HG02571 (cell line): ENCODE measurements at regions not wholly inside any gene's neighbourhood (a gene's known extent, or its start where the extent isn't known, plus 50 kb on each side); places are given as distances from the start of the nearest gene placed in this dataset.

Experiments
- ATAC-seq: cut with Tn5 transposase; IDR thresholded peaks from one replicate; pipeline ENCODE4 v1.9.1; 2021; ENCODE audit warnings: mild to moderate bottlenecking, moderate library complexity; ENCODE audit not compliant: unreplicated experiment

DNA sequence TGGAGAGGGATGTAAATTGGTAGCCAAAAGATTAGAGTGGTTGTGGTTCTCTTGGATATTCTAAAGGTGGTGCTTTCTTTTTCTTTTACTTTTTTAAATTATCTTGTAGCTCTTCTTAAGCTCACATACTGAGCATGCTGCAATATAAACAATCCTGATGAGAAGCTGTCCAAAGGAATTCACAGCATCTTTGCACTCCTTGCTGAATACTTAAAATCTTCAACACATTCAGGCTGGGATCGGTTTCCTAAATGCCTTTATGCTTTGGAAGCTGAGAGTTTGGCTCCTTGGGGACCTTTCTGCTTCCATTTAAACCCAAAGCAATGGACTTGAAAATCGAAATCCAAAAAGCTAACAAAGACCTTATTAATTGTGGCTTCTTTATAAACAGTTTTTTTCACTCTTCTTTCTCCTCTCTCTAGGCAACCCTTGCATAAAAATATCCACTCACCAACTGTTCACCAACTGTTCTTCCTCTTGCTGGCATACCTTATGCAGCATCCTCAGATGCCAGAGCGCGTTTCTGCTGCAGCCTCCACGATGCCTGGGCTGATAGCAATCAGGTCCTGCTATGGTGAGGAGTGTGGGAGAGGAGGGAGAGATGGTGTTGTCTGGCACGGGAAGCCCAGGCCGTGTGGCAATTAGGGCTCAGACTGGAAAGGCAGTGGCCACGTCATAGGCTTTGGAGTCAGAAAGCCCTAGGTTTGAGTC lies 535.8 kb upstream of the DAB1 start:
- no peak for ATAC-seq

DNA sequence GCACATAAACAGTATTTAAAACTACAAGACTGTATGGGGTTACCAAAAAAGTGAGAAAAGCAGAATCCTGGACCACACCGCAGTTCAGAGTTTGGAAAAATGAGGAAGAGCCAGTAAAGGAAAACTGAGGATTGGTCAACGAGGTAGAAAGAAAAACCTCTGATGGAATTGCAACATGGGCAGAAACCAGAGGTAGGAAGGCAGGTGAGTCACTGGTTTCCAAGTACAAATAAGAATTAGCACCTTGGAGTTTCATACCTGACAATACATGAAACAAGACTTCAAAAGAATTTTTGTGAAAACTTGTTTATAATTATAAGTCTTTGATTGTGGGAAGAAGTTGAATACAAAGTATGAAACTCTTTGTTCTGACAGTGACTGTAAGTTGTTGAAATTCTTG lies 533.7 kb upstream of the DAB1 start:
- no peak for ATAC-seq

DNA sequence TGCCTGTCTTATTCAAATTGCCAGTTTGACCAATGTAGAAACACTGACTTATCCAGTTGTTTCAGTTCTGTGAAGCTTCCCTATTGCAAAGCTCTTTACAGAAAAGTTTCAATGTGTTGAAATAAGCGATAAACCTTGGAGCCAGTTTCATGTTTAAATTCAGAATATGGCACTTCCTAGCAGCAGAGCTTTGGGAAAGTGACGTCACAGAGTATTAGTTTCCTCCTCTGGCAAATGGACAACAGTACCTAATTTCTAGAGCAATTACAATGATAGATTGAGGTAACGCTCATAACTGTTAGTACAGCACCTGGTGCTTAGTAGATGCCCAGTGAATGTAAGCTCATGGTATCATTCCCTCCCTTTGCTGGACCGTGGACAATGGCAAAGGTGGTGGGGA lies 527.5 kb upstream of the DAB1 start:
- ATAC-seq = no peak

DNA sequence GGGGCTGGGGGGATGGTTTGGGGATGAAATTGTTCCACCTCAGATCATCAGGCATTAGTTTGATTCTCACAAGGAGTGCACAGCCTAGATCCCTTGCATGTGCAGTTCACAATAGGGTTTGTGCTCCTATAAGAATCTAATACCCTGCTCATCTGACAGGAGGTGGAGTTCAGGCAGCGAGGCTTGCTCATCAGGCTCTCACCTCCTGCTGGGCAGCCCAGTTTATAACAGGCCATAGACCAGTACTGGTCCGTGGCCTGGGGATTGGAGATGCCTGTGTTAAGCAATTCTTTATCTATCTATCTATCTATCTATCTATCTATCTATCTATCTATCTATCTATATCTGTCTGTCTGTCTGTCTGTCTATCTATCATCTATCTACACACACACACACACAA lies 525.3 kb upstream of the DAB1 start:
- ATAC-seq = no peak

DNA sequence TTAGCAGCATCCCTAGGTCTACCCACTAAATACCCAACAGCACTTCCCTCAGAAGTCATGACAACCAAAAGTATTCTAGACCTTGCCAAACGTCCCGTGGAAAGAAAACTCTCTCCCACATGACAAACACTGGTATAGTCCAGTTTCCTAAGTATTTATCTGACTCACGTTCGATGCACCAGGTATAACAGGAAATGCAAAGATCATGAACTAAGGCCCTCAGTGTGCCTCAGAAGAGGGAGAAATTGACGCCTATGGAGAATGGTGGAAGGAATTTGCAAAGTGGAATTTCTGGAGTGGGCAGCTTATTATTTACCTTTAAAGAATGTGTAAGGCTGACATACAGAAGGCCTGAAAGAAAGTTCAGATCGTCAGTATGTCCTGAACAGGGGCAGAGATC lies 523.6 kb upstream of the DAB1 start:
- ATAC-seq = no peak

DNA sequence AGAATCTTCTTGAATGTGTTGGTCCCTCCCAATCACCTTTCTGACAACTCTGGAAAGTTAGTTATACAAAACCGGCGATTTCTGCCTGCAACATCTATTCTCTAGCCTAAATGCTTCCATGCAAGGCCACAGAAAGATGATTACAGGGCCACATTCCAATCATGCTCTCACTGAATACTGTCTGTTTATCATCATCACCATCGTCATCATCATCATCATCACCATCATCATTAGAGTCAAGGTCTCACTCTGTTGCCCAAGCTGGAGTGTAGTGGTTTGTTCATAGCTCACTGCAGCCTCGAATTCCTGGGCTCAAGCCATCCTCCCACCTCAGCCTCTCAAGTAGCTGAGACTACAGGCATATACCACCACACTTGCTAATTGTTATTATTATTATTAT lies 521.2 kb upstream of the DAB1 start:
- ATAC-seq = no peak

DNA sequence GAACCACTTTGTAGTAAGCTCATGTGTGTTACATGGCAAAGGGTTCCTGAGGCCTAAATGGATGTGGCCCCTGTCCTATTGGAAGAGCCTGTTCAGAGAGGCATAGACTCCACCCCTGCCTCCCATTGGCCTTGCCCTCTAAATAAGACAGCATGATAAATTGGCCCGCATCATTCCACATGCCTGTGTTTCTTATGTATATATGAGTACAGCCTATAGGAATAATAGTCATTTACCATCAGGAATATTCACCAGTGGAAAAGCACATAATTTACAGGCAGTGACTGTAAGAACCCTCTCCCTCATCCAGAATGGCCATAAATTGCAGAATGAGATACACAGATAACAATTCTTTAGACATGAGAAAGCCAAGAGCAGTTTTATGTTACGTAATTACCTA lies 519.5 kb upstream of the DAB1 start:
- ATAC-seq = no peak

DNA sequence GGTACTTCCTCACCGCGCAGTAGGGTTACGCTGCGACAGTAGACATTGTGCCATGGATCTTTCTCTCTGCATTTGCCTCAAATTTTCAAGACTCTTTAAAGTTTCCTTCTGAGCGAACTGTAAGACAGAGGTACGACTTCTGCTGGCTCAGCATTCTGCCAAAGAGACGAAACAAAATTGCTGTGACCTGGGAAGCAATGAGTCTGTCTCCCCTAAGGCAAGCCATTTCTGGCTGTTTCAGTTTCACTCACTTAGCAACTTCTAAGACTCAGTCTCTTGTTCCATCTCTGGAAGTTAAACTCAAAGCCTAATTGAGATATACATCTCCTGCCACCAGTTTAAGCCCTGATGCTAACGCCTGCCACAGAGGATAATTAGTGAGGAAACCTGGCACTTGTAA lies 510.9 kb upstream of the DAB1 start:
- ATAC-seq = no peak

DNA sequence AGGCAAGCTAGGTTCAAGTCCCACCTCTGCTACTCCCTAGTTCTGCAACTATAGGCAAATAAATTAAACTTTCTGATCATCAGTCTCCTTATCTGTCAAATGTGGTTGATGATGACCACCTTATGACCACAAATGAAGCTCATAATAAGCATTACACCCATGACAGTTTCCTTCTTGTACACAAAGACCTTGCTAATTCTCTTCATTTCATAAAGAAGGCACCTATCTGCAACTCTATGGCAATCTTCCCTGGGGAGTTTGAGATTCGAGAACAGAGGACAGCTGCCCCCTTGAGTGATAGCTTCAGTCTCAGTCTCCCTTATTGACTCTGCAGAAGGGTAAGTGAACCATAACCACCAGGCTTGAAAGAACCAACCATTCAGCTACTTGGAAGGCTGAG lies 503.1 kb upstream of the DAB1 start:
- ATAC-seq = no peak

DNA sequence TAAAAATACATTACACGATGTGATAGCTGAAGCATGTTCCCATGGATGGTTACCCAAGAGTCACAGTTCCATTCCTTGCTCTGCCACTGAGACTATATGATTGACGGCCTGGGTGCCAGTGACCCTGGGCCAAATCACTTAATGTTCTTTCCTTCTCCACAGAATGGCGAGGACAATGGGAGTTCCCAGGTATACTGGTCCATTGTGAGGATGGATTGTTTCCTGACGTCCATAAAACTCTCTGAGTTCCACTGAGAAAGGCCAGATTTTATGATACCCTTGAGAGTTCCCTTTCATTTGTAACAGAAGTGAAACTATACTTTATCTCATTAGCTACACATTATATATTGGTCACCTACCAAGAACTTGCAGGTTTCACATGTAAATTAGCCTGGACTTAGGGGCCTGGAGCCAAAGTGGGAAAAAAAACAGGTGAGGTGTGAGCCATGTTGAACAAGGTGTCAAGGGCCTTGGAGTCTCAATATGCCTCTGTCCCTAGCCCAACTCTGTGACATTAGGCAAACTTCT lies 502.2 kb upstream of the DAB1 start:
- no peak for ATAC-seq

DNA sequence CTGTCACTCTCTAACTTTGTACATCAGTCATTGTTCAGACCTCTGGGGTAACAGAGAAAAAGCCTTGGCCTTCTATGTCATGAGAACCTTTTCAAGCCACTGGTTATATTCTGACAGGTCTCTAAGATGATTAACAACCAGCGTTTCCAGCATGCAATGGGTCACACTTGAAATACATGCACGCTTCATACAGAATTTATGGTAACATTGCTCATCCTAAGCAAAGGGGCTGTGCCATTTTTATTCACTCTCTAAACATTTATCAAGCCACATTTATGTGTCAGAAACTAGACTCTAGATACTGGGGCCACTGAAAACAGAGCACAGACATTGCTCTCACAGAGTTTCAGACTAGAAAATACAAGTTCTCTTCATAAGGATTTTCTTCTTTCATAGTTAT lies 501.4 kb upstream of the DAB1 start:
- ATAC-seq = no peak

DNA sequence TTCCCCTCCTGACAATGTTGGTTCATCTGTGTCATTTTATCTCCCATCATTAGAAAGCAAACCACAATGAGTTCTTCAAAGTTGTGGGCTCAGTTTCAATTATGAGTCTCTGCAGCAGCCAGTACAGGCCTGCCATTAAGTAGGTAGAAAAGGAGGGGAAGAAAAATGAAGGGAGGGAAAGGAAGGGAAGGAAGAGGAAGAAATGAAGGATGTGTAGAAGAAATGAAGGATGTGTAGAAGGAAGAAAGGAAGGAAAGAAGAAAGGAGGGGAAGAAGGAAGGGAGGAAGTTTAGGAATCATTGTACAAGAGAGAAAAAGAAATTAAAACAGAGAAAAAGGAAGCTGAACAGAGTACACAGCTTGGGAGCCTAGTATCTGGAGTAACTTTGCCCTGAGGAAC lies 498.3 kb upstream of the DAB1 start:
- no peak for ATAC-seq

DNA sequence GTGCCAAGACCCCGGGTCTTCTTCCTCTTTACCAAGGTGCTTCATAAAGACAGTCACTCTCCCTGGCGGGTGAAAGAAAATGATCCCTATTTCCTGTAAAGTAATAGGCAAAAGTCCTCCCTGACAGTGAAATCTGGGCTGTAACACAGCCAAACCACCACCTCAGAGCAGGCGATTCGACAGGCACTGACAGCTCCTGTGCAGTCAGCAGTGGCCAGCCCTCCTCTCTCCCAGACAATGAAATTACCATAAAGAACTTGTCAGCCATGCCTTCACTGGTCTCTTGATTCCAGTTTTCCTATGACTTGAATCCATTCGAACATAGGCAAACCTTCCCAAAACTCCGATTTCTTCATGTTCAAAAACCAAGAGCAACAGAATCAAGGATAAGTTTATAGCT lies 492.2 kb upstream of the DAB1 start:
- no peak for ATAC-seq

DNA sequence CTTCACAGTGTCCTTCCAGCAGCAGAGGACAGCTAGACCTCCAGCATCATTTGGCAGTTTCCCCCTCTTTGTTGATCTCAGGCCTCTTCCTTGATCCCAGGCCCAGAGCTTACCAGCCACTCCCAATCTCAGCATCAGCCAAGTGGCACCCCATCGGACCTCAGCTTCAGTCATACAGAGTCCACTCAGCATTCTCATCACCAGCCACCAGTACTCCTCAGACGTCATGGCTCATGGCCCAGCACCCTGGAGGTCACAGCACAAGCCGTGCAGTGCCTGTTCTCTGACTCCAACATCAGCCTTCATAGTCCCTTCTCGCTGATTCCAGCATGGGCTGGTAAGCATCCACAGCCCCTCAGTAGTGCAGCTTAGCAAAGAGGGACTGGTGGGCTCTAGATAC lies 487.6 kb upstream of the DAB1 start:
- ATAC-seq = no peak

DNA sequence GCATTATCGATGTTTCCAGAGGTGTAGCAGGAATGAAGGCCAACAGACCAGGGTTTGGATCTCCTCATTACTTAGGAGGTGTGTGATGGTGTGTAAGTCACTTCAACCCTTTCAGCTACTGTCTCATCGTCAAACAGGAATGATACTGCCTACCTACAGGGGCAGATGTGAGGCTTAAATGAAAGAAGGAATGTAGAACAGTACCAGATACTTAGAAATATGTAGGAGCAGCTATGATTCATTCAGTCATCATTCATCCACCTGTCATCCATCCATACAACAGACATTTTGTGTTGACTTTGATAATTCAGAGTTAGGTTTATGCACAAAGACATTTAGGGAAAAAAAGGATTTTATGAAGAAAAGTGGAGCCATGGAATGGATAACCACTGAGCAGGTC lies 486.9 kb upstream of the DAB1 start:
- no peak for ATAC-seq

DNA sequence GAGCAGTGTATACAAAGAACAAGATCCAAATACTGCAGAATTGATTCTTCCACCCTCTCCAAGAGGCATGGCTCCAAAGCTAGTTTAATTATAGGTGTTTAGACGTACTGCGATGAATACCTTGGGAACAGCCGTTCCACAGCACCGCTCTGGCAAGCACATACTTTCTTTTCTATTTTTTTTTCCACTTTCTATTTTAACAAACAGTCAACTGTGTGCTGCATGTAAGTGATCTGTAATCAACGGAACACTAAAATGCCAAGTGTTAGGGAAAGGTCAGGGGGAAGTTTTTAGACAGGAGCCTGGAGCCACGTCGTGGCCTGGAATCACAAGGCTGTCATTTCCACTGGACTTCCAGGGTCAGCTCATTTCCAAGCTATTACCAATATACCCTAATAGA lies 486.4 kb upstream of the DAB1 start:
- ATAC-seq = no peak

DNA sequence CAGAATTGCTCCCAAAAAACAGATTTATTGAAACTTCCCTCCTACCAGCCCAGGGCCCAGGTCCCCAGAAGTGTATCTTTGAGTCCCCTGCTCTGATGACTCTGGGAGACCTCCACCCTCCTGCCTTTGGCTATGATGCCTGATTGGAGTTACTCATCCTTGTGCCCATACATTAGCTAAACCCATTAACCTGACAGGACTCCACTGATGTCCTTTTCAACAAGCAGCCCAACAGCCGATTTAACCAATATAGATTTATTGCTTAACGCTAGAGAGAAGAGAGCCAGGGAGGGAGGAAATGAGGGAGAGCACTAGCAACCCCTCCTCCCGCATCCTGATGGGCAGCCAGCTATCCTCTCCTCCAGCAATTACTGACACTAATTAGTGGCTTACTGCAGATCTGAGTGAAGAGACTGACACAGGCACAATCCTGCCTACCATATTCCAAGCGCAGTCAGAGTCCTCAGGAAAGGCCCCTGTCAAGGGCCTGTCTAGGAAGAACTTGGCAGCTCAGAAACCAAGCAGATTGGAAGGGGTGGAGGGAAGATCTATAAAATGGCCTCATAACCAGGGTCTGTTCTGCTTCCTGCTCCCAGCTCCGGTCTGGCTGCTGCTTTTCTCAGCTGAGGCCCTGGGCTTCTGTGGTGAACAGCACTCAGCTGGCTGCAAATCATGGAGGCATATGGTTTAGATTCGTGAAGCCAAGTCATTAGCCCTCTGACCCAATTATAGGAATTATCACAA lies 484.5 kb upstream of the DAB1 start:
- ATAC-seq = no peak

DNA sequence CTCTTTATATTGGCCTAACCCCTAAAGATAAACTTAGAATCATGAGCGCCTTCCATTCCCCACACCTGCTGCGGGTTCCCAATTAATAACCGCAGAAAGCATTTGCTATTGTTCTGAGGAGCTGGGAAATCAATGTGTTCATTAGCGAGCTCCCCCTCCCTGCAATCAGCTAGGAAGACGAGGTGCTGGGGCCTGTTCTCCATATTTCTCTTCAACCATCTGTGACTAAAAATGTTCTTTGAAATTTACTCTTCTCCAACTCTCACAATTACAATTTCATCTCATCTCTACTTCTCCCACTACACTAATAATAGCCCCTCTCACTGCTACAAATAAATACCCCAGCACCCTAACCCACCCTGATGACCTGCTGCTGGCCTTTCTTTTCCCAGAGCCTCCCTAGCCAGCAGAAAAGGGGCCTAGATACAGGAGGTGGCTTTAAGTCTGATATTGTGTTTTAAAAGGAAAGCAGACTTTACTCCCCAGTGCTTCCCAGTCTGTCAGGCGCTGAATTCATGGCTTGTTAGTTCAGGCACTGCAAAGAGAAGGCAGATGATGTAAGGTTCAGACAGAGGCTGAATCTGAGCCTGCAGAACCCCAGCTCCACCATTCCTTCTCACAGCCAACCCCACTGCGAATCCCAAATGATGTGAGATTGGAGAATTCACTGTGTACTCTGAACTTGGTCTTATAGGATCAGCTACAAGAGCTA lies 477.5 kb upstream of the DAB1 start:
- ATAC-seq = no peak

DNA sequence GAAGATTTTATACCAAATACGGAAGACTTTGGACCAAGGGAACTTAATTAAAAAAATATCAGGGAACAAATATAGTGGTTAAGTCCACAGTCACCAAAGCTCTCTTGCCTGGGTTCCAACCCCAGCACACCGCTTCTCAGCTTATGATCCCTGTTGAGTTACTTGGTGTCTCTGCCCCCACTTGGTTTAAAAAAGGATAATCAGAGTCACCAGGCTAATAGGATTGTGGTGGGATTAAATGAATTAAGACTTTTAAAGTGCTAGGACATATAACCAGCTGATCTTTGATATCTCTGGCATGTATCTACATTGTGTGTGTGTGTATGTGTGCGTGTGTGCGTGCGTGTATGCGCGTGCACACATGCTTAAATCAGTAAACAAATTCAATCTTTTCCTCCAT lies 474.7 kb upstream of the DAB1 start:
- ATAC-seq = no peak

DNA sequence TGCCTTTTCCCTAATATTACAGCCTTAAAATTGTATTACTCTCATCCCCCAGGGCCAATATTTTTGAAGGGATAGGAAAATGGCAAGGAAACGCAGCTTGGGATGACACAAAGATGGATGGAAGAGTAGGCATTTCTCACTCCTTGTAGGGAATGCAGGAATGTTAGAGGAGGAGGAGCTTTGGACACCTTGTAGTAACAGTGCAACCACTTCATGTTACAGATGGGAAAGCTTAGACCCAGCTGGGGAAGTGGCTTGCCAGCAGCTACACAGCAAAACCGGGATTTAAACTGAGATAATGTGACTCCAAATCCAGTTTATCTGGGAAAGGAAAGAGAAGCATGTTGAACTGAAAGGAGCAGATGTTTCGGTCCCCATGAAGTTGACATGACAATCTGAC lies 473.7 kb upstream of the DAB1 start:
- ATAC-seq = no peak

DNA sequence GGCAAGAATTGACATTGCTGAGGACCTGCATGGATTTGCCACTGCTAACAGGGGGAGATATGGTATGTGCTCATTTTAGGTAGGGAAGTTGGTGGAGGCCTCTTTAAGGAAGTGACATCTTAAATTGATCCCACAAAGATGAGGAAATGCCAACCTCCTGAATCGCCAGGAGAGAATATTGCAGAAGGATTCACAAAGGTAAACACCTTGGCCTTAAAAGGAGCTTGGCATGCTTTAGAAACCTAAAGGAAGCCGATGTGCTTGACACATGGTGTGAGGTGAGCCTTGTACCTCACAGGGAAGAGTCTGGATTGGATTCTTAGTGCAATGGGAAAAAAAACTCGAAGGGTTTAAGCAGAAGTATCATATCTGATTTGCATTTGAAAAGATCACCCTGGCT lies 470.5 kb upstream of the DAB1 start:
- no peak for ATAC-seq
